Mesendoderm (in vitro differentiated cells): ENCODE measurements at regions not wholly inside any gene's neighbourhood (a gene's known extent, or its start where the extent isn't known, plus 50 kb on each side); places are given as distances from the start of the nearest gene placed in this dataset.

Experiments used
- DNase-seq: peaks from one replicate; pipeline ENCODE4 v3.0.0; 2013
- H2AK5ac ChIP-seq: 2 replicates; pipeline ENCODE4 v1.6.1; 2013; ENCODE audit warnings: low read length, inconsistent platforms
- H2BK120ac ChIP-seq: 2 replicates; pipeline ENCODE4 v1.6.1; 2013; ENCODE audit warnings: low read depth, mild to moderate bottlenecking, low read length, moderate library complexity, mixed read lengths
- H2BK15ac ChIP-seq: replicated peaks from 2 replicates; pipeline ENCODE4 v1.6.1; 2013; ENCODE audit warnings: low read depth, mild to moderate bottlenecking, moderate library complexity
- H2BK5ac ChIP-seq: 2 replicates; pipeline ENCODE4 v1.6.1; 2013; ENCODE audit warnings: low read length, inconsistent platforms
- H3K18ac ChIP-seq: 2 replicates; pipeline ENCODE4 v1.6.1; 2013; ENCODE audit warnings: mild to moderate bottlenecking, low read length, mixed read lengths
- H3K23ac ChIP-seq: one replicate; pipeline ENCODE4 v1.6.1; 2013; ENCODE audit warnings: low read length
- H3K27ac ChIP-seq: 2 replicates; pipeline ENCODE4 v1.5.1; 2013; ENCODE audit warnings: low read depth, mild to moderate bottlenecking, inconsistent platforms, low read length, moderate library complexity
- H3K27me3 ChIP-seq: 2 replicates; pipeline ENCODE4 v1.6.1; 2013; ENCODE audit warnings: low read length, control low read depth, mild to moderate bottlenecking, inconsistent platforms; ENCODE audit not compliant: insufficient read depth, poor library complexity
- H3K36me3 ChIP-seq: 2 replicates; pipeline ENCODE4 v1.6.1; 2013; ENCODE audit warnings: low read length, inconsistent platforms; ENCODE audit not compliant: control insufficient read depth, insufficient read depth
- H3K4ac ChIP-seq: one replicate; pipeline ENCODE4 v1.6.1; 2013; ENCODE audit warnings: low read depth, mild to moderate bottlenecking, low read length, moderate library complexity
- H3K4me1 ChIP-seq: 2 replicates; pipeline ENCODE4 v1.6.1; 2013; ENCODE audit warnings: low read depth, low read length, inconsistent platforms; ENCODE audit not compliant: control insufficient read depth
- H3K4me2 ChIP-seq: 2 replicates; pipeline ENCODE4 v1.6.1; 2013; ENCODE audit warnings: low read length
- H3K4me3 ChIP-seq: 2 replicates; pipeline ENCODE4 v1.5.1; 2013; ENCODE audit warnings: mild to moderate bottlenecking, low read length
- H3K56ac ChIP-seq: one replicate; pipeline ENCODE4 v1.6.1; 2013; ENCODE audit warnings: low read length
- H3K79me1 ChIP-seq: 2 replicates; pipeline ENCODE4 v1.6.1; 2013; ENCODE audit warnings: low read length, inconsistent platforms
- H3K79me2 ChIP-seq: 2 replicates; pipeline ENCODE4 v1.6.1; 2013; ENCODE audit warnings: mild to moderate bottlenecking, low read length; ENCODE audit not compliant: control insufficient read depth, insufficient read depth
- H3K9ac ChIP-seq: 2 replicates; pipeline ENCODE4 v1.6.1; 2013; ENCODE audit warnings: low read length, inconsistent platforms
- H4K5ac ChIP-seq: one replicate; pipeline ENCODE4 v1.6.1; 2013; ENCODE audit warnings: low read length
- H4K8ac ChIP-seq: one replicate; pipeline ENCODE4 v1.6.1; 2013; ENCODE audit warnings: low read depth, mild to moderate bottlenecking, control low read depth, low read length, moderate library complexity
- whole genome bisulfite sequencing: extraction: QIAGEN DNeasy Blood & Tissue Kit; methylation state at CpG from one replicate; pipeline ENCODE4 v1.1.7; 2013; ENCODE audit warnings: low lambda C conversion rate, missing lambda C conversion rate; ENCODE audit not compliant: insufficient coverage; ENCODE audit errors: extremely low coverage; 5-methylcytosine and 5-hydroxymethylcytosine counted together

DNA sequence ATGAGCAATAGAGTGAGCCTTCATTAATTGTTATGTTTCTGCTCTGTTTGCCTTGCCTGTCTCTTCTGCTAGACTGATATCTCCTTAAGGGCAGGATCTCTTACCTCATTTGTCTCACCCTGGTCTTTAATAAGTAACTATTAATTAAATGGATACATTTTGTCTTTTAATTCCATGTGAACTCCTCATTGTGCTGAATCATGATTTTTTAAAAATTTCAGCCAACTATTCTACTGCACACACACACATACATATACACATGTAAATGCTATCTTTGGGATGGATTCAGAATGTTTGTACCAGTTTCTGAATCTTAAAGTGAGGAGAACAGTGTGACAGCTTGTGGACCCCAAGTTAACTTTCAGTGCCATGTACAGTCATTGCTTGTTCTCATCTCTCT is 731.1 kb upstream of the MAP3K7 start:
- Histone ChIP-seq H3K4me3 (no peak overlapping the region), H3K36me3 (no peaks in the 10 kb centered on the region), H3K27me3 (no peaks in the 10 kb centered on the region), H3K4me1 (no peaks in the 10 kb centered on the region), H3K56ac (no peak overlapping the region), H3K4ac (no peak overlapping the region), H3K79me1 (no peaks in the 10 kb centered on the region), H3K27ac (no peak overlapping the region), H2AK5ac (no peak overlapping the region), H4K8ac (no peak overlapping the region), H2BK5ac (no peak overlapping the region), H3K4me2 (no peak overlapping the region), H2BK120ac (no peak overlapping the region), H3K23ac (no peak overlapping the region), H3K18ac (no peak overlapping the region), H2BK15ac (no peak overlapping the region), H3K79me2 (no peaks in the 10 kb centered on the region), H3K9ac (no peak overlapping the region), H4K5ac (no peak overlapping the region)
- DNase-seq: no peak

DNA sequence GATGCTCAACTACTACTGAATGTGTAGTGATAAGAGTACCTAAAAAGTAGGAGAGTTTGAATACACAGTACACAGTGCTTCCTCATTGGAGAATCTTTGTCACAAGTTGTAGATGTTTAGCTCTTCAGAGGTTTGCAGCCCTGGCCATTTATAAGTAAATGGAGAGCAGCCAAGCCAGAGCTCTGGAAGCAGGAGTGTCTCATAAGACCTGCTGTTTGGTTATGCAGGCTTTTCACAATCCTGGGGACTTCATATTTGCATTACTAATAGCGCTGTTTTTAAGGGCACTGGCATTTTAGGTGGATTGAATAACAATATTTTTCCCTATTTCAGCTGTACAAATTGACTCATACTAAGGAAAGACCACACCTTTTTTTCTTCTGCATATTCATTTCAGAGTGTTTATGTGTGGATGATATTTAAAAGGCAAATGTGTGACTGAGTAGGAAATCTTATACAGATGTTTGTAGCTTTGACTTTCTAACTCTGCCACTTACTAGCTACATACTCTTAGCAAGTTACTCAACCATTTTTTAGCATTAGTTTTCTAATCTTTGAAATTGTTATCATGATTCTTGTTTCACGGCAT is 730.5 kb upstream of the MAP3K7 start:
- no peak for DNase-seq
- Histone ChIP-seq H3K56ac (no peak overlapping the region), H2BK120ac (no peak overlapping the region), H3K4ac (no peak overlapping the region), H3K4me2 (no peak overlapping the region), H3K27ac (no peak overlapping the region), H3K4me3 (no peak overlapping the region), H3K23ac (no peak overlapping the region), H4K5ac (no peak overlapping the region), H3K4me1 (no peaks in the 10 kb centered on the region), H3K79me1 (no peaks in the 10 kb centered on the region), H3K18ac (no peak overlapping the region), H3K9ac (no peak overlapping the region), H3K27me3 (no peaks in the 10 kb centered on the region), H4K8ac (no peak overlapping the region), H2BK5ac (no peak overlapping the region), H3K36me3 (no peaks in the 10 kb centered on the region), H2BK15ac (no peak overlapping the region), H3K79me2 (no peaks in the 10 kb centered on the region), H2AK5ac (no peak overlapping the region)
- WGBS: no CpG with 5 or more reads among the region's 2 CpGs

DNA sequence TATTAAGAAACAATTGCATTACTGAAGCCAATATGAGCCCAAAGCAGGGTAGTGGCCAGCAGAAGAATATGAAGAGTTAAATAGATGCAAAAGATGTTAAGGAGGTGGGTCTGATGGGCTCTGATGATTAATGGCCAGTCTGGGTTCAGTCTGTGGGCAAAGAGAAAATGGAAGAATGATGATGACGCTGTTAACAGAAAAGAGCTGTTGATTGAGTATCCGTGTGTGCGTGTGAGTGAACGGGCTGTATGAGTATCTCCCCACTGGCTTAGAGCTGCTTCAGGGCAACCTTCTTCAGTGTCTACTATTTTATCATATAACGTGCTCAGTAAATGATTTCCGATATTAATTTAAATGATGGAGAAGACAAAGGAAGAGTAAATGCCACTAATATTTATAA is 723.3 kb upstream of the MAP3K7 start:
- no peaks in the 10 kb centered on the region for H3K27me3 ChIP-seq
- no peak overlapping the region for H2AK5ac ChIP-seq
- no peak overlapping the region for H3K23ac ChIP-seq
- no peak overlapping the region for H2BK120ac ChIP-seq
- no peak overlapping the region for H3K4me3 ChIP-seq
- no peak overlapping the region for H3K9ac ChIP-seq
- no peak overlapping the region for H3K18ac ChIP-seq
- no peak overlapping the region for H4K8ac ChIP-seq
- no peak overlapping the region for H2BK5ac ChIP-seq
- no peaks in the 10 kb centered on the region for H3K79me1 ChIP-seq
- H4K5ac ChIP-seq: no peak overlapping the region
- no peak overlapping the region for H2BK15ac ChIP-seq
- H3K4me2 ChIP-seq: no peak overlapping the region
- H3K4me1 ChIP-seq: no peaks in the 10 kb centered on the region
- no peak overlapping the region for H3K27ac ChIP-seq
- H3K36me3 ChIP-seq: no peaks in the 10 kb centered on the region
- WGBS: no CpG with 5 or more reads among the region's 6 CpGs
- H3K56ac ChIP-seq: no peak overlapping the region
- H3K4ac ChIP-seq: no peak overlapping the region
- DNase-seq: no peak
- H3K79me2 ChIP-seq: no peaks in the 10 kb centered on the region

DNA sequence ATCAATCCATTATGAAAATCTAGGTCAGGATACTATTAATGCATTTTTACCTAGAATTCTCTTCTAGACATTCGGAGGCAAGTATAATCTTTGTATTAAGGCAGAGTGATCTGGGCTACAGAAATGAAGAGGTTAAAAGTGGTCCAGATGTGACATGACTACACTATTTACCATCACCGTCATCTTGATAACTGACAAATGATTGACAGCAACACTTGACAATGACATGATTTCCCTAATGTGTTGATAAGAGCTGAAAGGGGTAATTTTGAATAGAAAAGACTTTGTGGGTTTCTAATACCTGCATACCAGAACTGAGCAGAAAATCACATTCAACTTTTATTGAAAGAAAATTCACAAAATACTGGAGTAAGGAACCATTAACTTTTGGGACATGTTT is 718.9 kb upstream of the MAP3K7 start:
- Histone ChIP-seq H3K23ac (no peak overlapping the region), H3K4me3 (no peak overlapping the region), H3K79me2 (no peaks in the 10 kb centered on the region), H4K8ac (no peak overlapping the region), H3K4me2 (no peak overlapping the region), H3K27ac (no peak overlapping the region), H3K9ac (no peak overlapping the region), H2BK5ac (no peak overlapping the region), H3K79me1 (no peaks in the 10 kb centered on the region), H3K18ac (no peak overlapping the region), H2BK120ac (no peak overlapping the region), H3K4me1 (no peaks in the 10 kb centered on the region), H3K56ac (no peak overlapping the region), H3K27me3 (peaks cover 11% of the 10 kb centered on the region), H3K4ac (no peak overlapping the region), H2AK5ac (no peak overlapping the region), H2BK15ac (no peak overlapping the region), H4K5ac (no peak overlapping the region), H3K36me3 (no peaks in the 10 kb centered on the region)
- WGBS: no CpG with 5 or more reads among the region's 2 CpGs
- DNase-seq: no peak

DNA sequence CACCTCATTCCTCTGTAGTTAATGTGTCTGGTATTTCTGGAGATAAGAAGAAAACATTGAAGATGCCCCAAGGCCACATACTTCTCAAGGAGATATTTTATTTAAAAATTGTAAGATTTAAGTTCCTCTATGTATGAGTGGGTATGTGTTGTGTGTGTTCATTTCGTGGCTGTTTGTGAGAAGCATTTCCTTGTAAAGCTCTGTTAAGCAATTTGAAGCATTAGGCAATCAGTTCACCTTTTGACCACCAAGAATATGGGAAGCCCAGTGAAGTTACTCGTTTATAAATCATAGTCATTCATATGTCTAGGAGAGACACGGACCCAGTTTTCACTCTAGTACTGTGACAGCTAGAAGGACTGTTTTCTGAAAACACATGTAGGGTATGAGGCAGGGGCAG is 717.6 kb upstream of the MAP3K7 start:
- H3K27ac ChIP-seq: no peak overlapping the region
- H3K27me3 ChIP-seq: peaks cover 11% of the 10 kb centered on the region
- no peak overlapping the region for H3K9ac ChIP-seq
- DNase-seq: no peak
- no peak overlapping the region for H3K4me3 ChIP-seq
- H3K36me3 ChIP-seq: no peaks in the 10 kb centered on the region
- H4K5ac ChIP-seq: no peak overlapping the region
- no peak overlapping the region for H2BK5ac ChIP-seq
- H2AK5ac ChIP-seq: no peak overlapping the region
- H3K4ac ChIP-seq: no peak overlapping the region
- WGBS: no CpG with 5 or more reads among the region's 3 CpGs
- no peaks in the 10 kb centered on the region for H3K79me1 ChIP-seq
- no peak overlapping the region for H3K23ac ChIP-seq
- no peak overlapping the region for H3K56ac ChIP-seq
- no peak overlapping the region for H2BK15ac ChIP-seq
- H3K4me2 ChIP-seq: no peak overlapping the region
- H3K18ac ChIP-seq: no peak overlapping the region
- H3K4me1 ChIP-seq: no peaks in the 10 kb centered on the region
- no peaks in the 10 kb centered on the region for H3K79me2 ChIP-seq
- H2BK120ac ChIP-seq: no peak overlapping the region
- H4K8ac ChIP-seq: no peak overlapping the region

DNA sequence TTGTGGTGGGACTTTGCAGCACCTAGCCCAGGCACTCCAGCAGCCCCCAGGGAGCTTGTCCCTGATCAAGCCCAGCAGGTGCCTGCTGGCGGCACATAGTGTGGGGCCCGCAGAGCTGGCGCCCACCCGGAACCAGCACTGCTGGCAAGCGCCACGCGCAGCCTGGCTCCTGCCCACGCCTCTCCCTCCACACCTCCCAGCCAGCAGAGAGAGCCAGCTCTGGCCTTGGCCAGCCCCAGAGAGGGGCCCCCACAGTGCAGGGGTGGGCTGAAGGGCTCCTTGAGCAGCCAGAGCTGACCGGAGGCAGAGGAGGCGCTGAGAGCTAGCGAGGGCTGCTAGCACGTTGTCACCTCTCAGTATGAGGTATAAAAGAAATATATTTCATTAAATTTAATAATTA is 716.5 kb upstream of the MAP3K7 start:
- peaks cover 11% of the 10 kb centered on the region for H3K27me3 ChIP-seq
- WGBS: no CpG with 5 or more reads among the region's 12 CpGs

More for the DNA sequence above, 716.5 kb upstream of the MAP3K7 start:
- no peak overlapping the region for H3K23ac ChIP-seq
- no peak overlapping the region for H2BK120ac ChIP-seq
- H3K9ac ChIP-seq: no peak overlapping the region
- no peak overlapping the region for H3K56ac ChIP-seq
- H3K4me2 ChIP-seq: no peak overlapping the region
- no peaks in the 10 kb centered on the region for H3K79me1 ChIP-seq
- H3K4ac ChIP-seq: no peak overlapping the region
- H3K79me2 ChIP-seq: no peaks in the 10 kb centered on the region
- H3K27ac ChIP-seq: no peak overlapping the region
- no peak overlapping the region for H4K5ac ChIP-seq
- no peak overlapping the region for H2BK5ac ChIP-seq
- H3K4me3 ChIP-seq: no peak overlapping the region
- no peaks in the 10 kb centered on the region for H3K36me3 ChIP-seq
- no peak for DNase-seq
- H2AK5ac ChIP-seq: no peak overlapping the region
- H4K8ac ChIP-seq: no peak overlapping the region
- H2BK15ac ChIP-seq: no peak overlapping the region
- H3K4me1 ChIP-seq: peaks cover 6% of the 10 kb centered on the region
- no peak overlapping the region for H3K18ac ChIP-seq
